ENCODE measurements at regions not wholly inside any gene's neighbourhood (a gene's known extent, or its start where the extent isn't known, plus 50 kb on each side); places are given as distances from the start of the nearest gene placed in this dataset.
A peak's percentile ranks its signal among the peaks of the same experiment; 100 is the strongest.

GRCh38 chr3:182078316-182078715 is 366.6 kb downstream of the SOX2 start:
- DNase-seq (ENCODE audit: low read depth), result no peak

GRCh38 chr3:182078929-182079328 is 367.2 kb downstream of the SOX2 start:
- no peak for DNase-seq (ENCODE audit: low read depth)

GRCh38 chr3:182081096-182081495 is 369.4 kb downstream of the SOX2 start:
- no peak for DNase-seq (ENCODE audit: low read depth)

DNA sequence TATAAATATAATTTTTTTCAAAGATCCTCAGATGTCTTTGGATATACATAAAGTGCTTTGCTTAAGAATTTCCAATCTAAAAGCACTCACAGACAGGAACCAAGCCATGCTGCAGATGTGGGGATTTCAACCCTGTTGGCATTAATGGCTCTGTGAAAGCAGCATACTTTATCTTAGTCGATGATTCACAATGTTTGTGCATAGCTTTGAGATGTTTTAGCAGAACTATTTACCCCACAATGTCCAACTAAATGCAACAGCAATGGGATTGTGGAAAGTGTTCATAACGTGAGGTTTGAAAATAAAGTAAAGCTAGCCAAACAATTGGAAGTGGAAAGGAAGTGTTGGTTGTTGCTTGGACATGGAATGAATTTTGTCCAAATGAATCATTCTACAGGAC is 371.4 kb downstream of the SOX2 start:
- DNase-seq (ENCODE audit: low read depth), result no peak

- no peak for DNase-seq (ENCODE audit: low read depth)
These were observed 381.0 kb downstream of the SOX2 start for GRCh38 chr3:182092662-182093262.

DNA sequence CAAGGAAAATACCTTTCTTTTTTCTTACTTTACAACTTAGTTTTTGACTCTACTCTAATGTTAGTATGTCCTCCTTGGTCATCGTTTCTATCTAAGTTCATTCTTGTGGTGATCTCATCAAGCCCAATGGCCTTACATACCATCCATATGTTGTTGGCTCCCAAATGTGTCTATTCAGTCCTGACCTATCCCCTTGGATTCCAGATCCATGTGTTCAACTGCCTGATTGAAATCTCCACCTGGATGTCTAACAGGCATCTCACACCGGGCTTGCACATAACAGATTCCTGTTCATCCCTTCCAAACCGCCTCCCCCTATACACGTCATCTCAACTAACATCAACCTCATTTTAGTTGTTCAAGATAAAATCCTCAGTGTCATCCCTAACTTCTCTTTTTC is 382.6 kb downstream of the SOX2 start:
- DNase-seq (ENCODE audit: low read depth), result no peak

DNA sequence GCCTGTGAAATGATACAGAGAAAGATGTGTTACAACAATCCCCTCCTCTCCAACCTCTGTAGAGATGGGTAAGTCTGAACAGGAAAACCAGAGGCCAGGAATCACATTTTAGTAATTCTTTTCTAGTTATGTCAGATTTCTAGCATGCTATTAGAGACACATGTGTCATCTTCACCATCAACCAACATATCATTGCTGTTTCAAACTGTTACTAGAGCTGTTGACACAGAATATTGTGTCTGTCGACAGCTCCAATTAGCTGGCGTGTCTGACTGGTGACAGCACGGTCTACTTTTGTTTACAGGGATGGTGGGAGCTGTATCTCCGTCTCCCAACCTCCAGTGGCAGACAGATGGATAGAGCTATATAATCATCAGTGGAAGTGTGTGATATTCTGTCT is 393.2 kb downstream of the SOX2 start:
- no peak for DNase-seq (ENCODE audit: low read depth)

DNA sequence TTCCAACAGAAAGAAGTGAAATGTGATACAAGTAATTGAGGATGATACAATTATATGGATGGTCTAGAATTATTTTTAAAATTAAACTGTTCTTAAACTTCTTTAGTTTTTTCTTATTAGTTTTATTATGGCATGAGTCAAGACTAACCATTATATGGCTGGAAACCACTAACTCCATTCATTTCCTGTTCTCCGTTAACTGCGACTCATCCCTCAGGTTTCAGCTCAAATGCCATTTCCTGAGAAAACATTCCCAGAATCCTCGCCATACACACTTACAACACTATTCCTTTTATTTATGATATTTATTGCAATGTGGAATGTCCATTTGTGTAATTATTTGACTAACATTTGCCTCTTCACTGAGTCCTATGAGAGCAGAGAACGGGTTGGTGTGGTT is 394.1 kb downstream of the SOX2 start:
- no peak for DNase-seq (ENCODE audit: low read depth)

DNA sequence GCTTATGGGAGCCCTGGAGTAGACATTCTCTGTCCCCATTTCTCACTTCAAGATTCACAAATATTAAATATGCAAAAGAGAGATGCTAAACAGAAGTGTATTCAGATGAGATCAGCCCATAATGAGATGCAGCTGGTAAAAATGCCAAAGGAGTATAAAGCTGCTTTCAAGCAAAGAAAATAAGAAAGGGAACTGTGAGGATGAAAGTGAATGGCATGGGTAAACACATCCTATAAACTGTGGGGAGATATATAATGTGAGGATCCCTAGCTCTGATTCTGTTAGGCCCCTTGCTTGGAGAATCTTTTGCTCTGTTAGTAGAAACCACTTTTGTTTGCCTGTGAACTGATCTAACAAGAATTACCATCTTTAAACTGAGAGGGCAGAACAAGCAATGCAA is 396.6 kb downstream of the SOX2 start:
- DNase-seq (ENCODE audit: low read depth), result no peak

DNA sequence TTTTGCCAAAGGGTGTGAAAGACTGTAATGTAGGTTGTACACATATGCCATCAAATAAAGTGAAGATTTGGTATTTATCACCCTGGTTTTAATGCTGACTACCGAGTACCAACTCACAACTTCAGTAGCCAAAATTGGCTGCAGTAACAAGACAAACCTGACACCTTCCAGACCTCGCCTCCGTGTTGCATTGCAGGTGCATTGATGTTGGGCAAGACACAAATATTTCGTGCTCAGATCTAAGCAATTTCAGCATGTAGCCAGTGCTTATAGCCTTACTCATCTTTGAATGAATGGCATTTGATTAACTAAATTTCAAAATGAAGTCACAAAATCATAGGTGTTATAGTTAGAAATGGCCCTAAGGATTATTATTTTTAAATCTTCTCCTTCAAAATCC is 400.2 kb downstream of the SOX2 start:
- DNase-seq (ENCODE audit: low read depth), result no peak

GRCh38 chr3:182115328-182116015 is 403.7 kb downstream of the SOX2 start:
- DNase-seq (ENCODE audit: low read depth), result no peak

DNA sequence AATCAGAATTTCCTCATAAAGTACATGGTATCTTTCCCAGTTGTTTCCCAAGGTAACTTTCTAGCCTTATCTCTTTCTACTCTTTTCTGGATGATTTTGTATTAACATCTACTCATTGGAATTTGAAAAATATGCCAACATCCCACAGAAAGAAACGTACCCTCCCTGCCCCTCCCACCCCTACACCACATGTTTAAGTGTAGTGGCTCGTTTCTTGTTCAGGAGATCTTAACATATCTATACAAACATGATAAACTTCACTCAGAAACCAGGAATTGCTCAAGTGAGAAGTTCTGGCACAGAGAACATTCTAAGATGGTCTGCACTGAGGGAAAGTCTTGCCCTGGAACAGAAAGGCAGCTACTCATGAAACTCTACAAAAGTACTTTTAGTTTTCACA is 404.7 kb downstream of the SOX2 start:
- DNase-seq (ENCODE audit: low read depth), result no peak

DNA sequence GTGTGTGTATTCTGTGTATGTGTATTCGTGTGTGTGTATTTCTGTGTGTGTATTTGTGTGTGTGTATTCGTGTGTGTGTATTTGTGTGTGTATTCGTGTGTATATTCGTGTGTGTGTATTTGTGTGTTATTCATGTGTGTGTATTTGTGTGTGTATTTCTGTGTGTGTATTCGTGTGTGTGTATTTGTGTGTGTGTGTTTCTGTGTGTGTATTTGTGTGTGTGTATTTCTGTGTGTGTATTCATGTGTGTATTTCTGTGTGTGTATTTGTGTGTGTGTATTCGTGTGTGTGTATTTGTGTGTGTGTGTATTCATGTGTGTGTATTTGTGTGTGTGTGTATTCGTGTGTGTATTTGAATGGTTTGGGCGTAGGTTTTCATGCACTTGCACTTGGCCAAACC is 405.4 kb downstream of the SOX2 start:
- DNase-seq (ENCODE audit: low read depth), result no peak

GRCh38 chr3:182117583-182117982 is 405.9 kb downstream of the SOX2 start:
- no peak for DNase-seq (ENCODE audit: low read depth)

DNA sequence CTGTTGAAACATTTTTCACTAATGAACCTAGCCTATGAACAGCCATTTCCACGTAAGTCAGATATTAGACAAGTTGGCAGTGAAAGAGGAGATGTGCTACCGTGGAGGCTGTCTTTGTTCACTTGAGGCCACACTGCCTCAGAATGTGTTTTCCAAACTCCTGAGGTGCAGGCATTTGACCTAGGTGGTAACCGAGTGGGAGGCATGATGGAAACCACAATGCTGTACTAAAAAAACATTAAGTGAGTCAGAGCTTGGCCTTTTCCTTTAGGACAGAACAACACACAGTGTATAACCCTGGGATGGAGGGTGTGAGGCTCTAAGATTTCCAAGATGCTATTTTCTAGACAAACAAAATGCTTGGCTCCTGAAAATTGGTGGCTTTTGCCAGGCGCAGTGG is 406.3 kb downstream of the SOX2 start:
- DNase-seq (ENCODE audit: low read depth), result peak; percentile 67

DNA sequence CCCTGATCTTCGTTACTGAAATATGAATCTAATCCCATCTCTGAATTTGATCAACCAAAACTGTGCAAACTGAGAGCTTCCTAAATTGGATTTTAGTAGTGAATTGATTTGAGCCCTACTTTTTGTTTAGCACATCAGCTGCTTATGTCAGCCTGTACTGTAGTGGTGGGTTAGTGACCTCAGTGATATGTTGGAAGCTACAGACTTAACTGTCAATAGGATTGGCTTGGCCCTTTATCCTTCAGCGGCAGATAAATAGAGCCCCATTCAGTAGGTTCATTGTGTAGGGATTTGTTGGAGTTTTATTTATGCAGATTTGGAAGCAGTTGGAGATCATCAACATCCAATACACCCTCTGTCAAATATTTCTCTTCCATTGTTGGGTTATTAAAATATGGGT is 409.7 kb downstream of the SOX2 start:
- DNase-seq (ENCODE audit: low read depth), result no peak

- DNase-seq (ENCODE audit: low read depth), result no peak
These were observed 411.1 kb downstream of the SOX2 start for GRCh38 chr3:182122779-182123178.

DNA sequence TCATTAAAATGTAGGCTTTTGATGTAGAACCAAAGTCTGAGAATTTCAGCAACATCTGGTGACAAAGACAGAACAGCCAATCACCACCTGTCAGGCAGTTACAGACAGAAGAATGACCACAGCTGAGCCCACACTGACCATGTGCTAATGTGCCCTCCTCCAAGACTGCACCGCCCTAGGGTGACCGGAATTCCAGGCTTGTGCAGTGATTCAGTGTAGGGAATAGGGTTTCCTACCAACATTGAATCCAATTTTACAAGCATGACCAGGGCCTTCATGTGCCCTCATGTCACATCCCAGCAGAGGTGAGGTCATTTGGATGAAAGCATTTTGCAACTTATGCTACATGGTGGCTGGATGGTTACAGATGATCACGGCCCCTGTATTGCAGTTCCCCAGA is 412.5 kb downstream of the SOX2 start:
- no peak for DNase-seq (ENCODE audit: low read depth)

GRCh38 chr3:182124716-182125115 is 413.0 kb downstream of the SOX2 start:
- no peak for DNase-seq (ENCODE audit: low read depth)

GRCh38 chr3:182129740-182130139 is 418.0 kb downstream of the SOX2 start:
- no peak for DNase-seq (ENCODE audit: low read depth)

DNA sequence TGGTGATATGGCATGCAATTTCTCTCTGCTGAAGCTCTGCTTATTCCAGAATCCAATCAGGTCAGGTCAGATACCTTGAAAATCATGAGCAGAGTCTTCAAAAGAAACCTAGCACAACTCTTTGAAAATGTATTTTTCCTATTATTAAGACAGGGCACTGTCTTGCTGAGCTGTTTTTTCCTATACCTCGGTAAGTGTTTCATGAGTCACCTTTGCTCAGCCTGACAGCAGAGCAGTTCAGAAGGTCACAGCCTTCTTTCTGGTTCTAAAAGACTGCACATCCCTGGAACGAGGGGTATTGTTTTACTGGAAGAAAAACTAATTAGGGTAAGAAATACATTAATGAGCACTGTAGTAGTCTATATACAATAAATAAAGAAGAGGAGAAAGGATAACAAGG is 422.0 kb downstream of the SOX2 start:
- no peak for DNase-seq (ENCODE audit: low read depth)

DNA sequence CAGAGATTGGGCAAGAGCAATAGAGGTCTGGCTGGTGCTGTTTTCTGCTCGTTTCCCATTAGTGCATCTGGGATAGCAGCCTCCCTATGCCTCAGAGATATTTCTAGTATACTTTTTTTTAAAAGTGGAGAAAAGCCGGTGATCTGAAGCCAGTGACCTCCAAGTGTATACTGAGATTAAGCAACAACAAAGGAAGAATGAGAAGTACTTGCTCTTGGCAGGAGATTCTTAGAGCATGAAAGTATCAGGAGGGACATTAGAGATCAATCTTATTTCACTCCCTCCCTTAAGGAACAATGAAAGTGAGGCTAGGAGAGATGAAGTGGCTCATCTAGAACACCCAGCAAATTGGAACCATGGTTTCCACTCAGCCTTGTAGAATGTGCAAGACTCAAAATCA is 423.3 kb downstream of the SOX2 start:
- DNase-seq (ENCODE audit: low read depth), result no peak

- DNase-seq (ENCODE audit: low read depth), result no peak
These were observed 424.5 kb downstream of the SOX2 start for GRCh38 chr3:182136008-182136910.

All from non-pigmented ciliary epithelial cell (primary cell).